Body of pancreas (tissue), 4 donors: ENCODE measurements at regions not wholly inside any gene's neighbourhood (a gene's known extent, or its start where the extent isn't known, plus 50 kb on each side); places are given as distances from the start of the nearest gene placed in this dataset.

ENCODE experiments used
- ATAC-seq: fragments of 150-250 bp; one replicate; pipeline ENCODE4 v1.9.1; 2016
- DNase-seq, 4 donors: peaks; one replicate each; pipeline ENCODE4 v3.0.0-alpha.2; 2019
- H3K27ac ChIP-seq, 4 donors: fragments of 200-600 bp; sonication (generic); 1 replicate in 3 of 4; 2 replicates in 1 of 4; pipeline versions ENCODE4 v1.5.1 to v1.6.1; 2016 to 2019; ENCODE audit warnings: mild to moderate bottlenecking in 1 of 4, mixed read lengths in 1 of 4, moderate library complexity in 1 of 4
- H3K27me3 ChIP-seq, 2 donors: fragments of 200-600 bp; sonication (generic); one replicate each; pipeline ENCODE4 v1.6.0; 2016; ENCODE audit warnings: mild to moderate bottlenecking in 1 of 2
- H3K36me3 ChIP-seq, 2 donors: fragments of 200-600 bp; sonication (generic); replicated peaks in 1 of 2; 2 replicates each; pipeline ENCODE4 v1.5.1; 2016; ENCODE audit warnings: low read depth in 2 of 2; ENCODE audit not compliant: insufficient read depth in 1 of 2
- H3K4me1 ChIP-seq: fragments of 200-600 bp; sonication (generic); one replicate; pipeline ENCODE4 v1.6.0; 2016
- H3K4me3 ChIP-seq, 2 donors: fragments of 200-600 bp; sonication (generic); 1 replicate in 1 of 2; 2 replicates in 1 of 2; pipeline ENCODE4 v1.5.1; 2016 to 2019
- H3K9me3 ChIP-seq, 3 donors: fragments of 200-600 bp; sonication (generic); 1 replicate in 2 of 3; 2 replicates in 1 of 3; pipeline ENCODE4 v1.5.1; 2016
- POLR2A ChIP-seq, 3 donors: fragments of 450-650 bp; IDR thresholded peaks; one replicate each; pipeline ENCODE4 v1.6.1; 2016; ENCODE audit warnings: antibody characterized with exemption in 3 of 3, mild to moderate bottlenecking in 2 of 3
- WGBS, 2 donors: methylation state at CpG; one replicate each; pipeline ENCODE4 v1.1.5; 2017; 5-methylcytosine and 5-hydroxymethylcytosine counted together
- intact Hi-C: fragments of 100-400 bp; cut with DNase I; formaldehyde crosslinking; loops from one replicate; pipeline ENCODE4 v1.15.1; 2023
- TF ChIP-seq, protein P1 (sequence below), 7 experiments: fragments of 450-650 bp in 4 of 7; fragments of 200-600 bp in 3 of 7; sonication (generic) in 3 of 7; IDR thresholded peaks; one replicate each; pipeline ENCODE4 v1.5.1; 2016 to 2019; ENCODE audit warnings: antibody characterized with exemption in 7 of 7

DNA sequence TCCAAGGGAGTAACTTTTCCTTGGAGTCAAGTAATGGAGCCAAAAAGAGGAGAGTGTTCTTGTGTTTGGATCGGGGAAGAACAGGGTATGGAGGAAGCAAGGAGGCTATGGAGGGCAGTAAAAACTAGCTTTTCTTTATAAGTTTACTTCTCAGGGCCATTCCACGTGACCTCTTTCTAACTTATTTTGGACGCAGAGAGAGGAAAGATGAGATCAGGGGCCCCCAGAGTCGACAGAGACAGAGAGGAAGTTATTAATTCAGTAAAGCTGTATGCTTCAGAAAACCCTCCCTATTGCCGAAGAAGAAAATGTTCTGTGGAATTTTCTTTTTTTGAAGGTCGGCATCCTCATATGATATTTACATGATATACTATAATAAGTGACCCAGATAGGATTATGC, 233.8 kb upstream of the MPDZ start:
- 60 to 73% methylated on average over 6 of the region's 6 CpGs for WGBS, 2 donors
- DNase-seq (no peak), ATAC-seq (no peak)
- no peaks in the 10 kb centered on the region for H3K9me3 ChIP-seq
- no peak overlapping the region for H3K27ac ChIP-seq
- intact Hi-C loops = loop anchor here (10.0 kb wide), 1 partner anchor 62 kb away; no protein-coding TSS in a partner anchor
- no peaks in the 10 kb centered on the region for H3K36me3 ChIP-seq
- no peaks in the 10 kb centered on the region for H3K27me3 ChIP-seq
- H3K4me3 ChIP-seq = no peak overlapping the region
- no peaks in the 10 kb centered on the region for H3K4me1 ChIP-seq
- TF ChIP-seq POLR2A (IDR thresholded peaks at IDR 0.05) = no peak
- TF ChIP-seq, protein P1, sequence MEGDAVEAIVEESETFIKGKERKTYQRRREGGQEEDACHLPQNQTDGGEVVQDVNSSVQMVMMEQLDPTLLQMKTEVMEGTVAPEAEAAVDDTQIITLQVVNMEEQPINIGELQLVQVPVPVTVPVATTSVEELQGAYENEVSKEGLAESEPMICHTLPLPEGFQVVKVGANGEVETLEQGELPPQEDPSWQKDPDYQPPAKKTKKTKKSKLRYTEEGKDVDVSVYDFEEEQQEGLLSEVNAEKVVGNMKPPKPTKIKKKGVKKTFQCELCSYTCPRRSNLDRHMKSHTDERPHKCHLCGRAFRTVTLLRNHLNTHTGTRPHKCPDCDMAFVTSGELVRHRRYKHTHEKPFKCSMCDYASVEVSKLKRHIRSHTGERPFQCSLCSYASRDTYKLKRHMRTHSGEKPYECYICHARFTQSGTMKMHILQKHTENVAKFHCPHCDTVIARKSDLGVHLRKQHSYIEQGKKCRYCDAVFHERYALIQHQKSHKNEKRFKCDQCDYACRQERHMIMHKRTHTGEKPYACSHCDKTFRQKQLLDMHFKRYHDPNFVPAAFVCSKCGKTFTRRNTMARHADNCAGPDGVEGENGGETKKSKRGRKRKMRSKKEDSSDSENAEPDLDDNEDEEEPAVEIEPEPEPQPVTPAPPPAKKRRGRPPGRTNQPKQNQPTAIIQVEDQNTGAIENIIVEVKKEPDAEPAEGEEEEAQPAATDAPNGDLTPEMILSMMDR (IDR thresholded peaks at IDR 0.05) = no peak

DNA sequence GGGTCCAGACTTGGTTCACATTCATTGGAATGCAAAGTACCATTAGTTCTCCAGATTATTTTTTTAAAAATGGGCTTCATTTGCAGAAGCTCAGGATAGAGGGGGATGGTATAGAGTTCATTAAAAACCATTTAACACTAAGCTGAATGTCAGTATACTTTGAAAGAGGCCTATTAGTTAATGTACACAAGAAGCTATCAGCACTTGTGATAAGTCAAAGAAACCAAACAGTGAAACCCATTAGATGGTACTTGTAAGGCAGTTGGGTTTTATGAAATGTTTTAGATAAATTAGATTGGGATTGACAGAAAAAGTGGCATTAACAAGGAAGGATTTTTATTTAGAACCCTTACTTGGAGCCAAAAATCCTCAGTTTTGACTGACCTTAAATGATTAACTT, 229.2 kb upstream of the MPDZ start:
- no peak overlapping the region for H3K4me3 ChIP-seq
- DNase-seq (no peak), ATAC-seq (no peak)
- H3K9me3 ChIP-seq = no peaks in the 10 kb centered on the region
- H3K4me1 ChIP-seq = no peaks in the 10 kb centered on the region
- no peaks in the 10 kb centered on the region for H3K36me3 ChIP-seq
- intact Hi-C loops = no loop called here
- H3K27me3 ChIP-seq = no peaks in the 10 kb centered on the region
- H3K27ac ChIP-seq = no peak overlapping the region
- TF ChIP-seq, protein P1 (IDR thresholded peaks at IDR 0.05) = no peak
- TF ChIP-seq POLR2A (IDR thresholded peaks at IDR 0.05) = no peak

DNA sequence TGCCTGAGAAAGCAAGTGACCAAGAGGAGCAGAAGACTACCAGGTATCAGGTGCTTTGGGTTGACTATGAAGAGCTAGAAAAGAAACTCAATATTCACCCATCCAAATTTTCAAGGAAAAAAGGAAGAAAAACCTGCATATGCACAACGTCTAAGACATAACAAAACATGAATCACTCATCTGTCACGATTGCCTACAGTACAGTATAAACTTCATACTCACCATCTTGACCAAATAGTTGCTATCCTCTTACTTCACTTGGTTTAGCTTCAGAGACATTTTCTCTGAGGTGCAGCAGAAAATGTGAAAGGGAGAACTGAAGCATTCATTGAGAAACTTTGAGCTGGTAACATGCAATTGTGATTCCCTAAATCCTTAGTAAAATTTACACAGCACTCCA, 228.6 kb upstream of the MPDZ start:
- Histone ChIP-seq H3K4me1 (no peaks in the 10 kb centered on the region), H3K9me3 (no peaks in the 10 kb centered on the region), H3K27ac (no peak overlapping the region), H3K27me3 (no peaks in the 10 kb centered on the region), H3K4me3 (no peak overlapping the region), H3K36me3 (no peaks in the 10 kb centered on the region)
- TF ChIP-seq, protein P1 (IDR thresholded peaks at IDR 0.05) = no peak
- no peak for TF ChIP-seq POLR2A (IDR thresholded peaks at IDR 0.05)
- DNase-seq = no peak
- ATAC-seq = no peak
- intact Hi-C loops = no loop called here
- WGBS, 2 donors = 53 to 75% methylated on average over 2 of the region's 2 CpGs

DNA sequence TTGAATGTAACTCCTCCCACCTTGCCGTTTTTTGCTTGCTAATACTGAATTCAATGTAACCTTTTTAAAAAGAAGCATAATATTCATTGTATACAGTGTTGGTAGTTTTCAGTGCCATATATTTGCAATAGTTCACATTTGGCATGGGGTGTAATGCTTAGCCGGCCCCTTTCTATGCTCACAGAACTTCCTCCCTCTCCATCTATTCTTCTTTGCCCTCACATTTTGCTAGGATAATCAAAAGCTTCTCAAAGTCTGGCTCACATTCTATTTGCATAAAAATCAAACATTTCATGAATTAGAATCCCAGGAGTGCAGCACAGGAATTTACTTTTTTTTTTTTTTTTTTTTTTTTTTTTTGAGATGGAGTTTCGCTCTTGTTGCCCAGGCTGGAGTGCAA, 226.3 kb upstream of the MPDZ start:
- H3K27me3 ChIP-seq = no peaks in the 10 kb centered on the region
- H3K9me3 ChIP-seq = no peaks in the 10 kb centered on the region
- H3K27ac ChIP-seq = no peak overlapping the region
- 81 to 82% methylated on average over 3 of the region's 3 CpGs for whole genome bisulfite sequencing, 2 donors
- H3K4me3 ChIP-seq = no peak overlapping the region
- intact Hi-C loops = no loop called here
- no peak for TF ChIP-seq POLR2A (IDR thresholded peaks at IDR 0.05)
- TF ChIP-seq, protein P1 (IDR thresholded peaks at IDR 0.05) = no peak
- H3K4me1 ChIP-seq = no peaks in the 10 kb centered on the region
- DNase-seq = no peak
- H3K36me3 ChIP-seq = no peaks in the 10 kb centered on the region
- no peak for ATAC-seq

DNA sequence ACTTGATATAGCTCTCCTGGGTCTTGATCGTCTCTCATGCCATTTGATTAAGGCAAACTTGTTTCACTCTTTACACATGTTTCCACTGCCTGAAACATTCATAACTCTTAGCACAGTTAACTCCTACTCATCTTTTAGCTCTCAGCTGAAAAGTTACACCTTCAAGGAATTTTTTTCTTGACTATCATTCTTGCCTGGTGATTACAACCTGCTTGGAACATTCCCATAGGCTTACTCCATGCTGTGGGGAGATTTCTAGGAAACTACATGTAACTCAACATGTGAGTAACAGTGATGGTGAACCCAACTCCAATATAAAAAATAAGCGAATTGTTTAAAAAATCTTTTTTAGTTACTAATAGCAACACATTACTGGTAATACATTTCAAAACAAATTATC, 224.1 kb upstream of the MPDZ start:
- TF ChIP-seq, protein P1 (IDR thresholded peaks at IDR 0.05) = no peak
- no peak for TF ChIP-seq POLR2A (IDR thresholded peaks at IDR 0.05)
- 84 to 95% methylated on average over 2 of the region's 2 CpGs for WGBS, 2 donors
- H3K4me3 ChIP-seq = no peak overlapping the region
- intact Hi-C loops = no loop called here
- H3K36me3 ChIP-seq = no peaks in the 10 kb centered on the region
- no peaks in the 10 kb centered on the region for H3K27me3 ChIP-seq
- no peak for DNase-seq
- no peak overlapping the region for H3K27ac ChIP-seq
- no peaks in the 10 kb centered on the region for H3K4me1 ChIP-seq
- no peaks in the 10 kb centered on the region for H3K9me3 ChIP-seq
- ATAC-seq = no peak
